CD4-positive, alpha-beta T cell treated with Interferon gamma for 1 hour (primary cell): ENCODE measurements at regions not wholly inside any gene's neighbourhood (a gene's known extent, or its start where the extent isn't known, plus 50 kb on each side); places are given as distances from the start of the nearest gene placed in this dataset.

Experiments
- DNase-seq: peaks from one replicate; pipeline ENCODE4 v3.0.0-alpha.2; 2020

GRCh38 chr11:116596346-116597260 lies 176.2 kb downstream of the BUD13 start:
- DNase-seq: no peak

GRCh38 chr11:116595305-116595880 lies 177.4 kb downstream of the BUD13 start:
- DNase-seq: no peak

GRCh38 chr11:116590844-116591570 lies 181.8 kb downstream of the BUD13 start:
- no peak for DNase-seq

- no peak for DNase-seq
Measured at GRCh38 chr11:116589402-116589801, 183.4 kb downstream of the BUD13 start.

GRCh38 chr11:116586392-116586791 lies 186.4 kb downstream of the BUD13 start:
- DNase-seq: no peak

GRCh38 chr11:116582571-116582970 lies 190.2 kb downstream of the BUD13 start:
- no peak for DNase-seq

- DNase-seq: no peak
Measured at GRCh38 chr11:116581349-116581748, 191.4 kb downstream of the BUD13 start.

- no peak for DNase-seq
Measured at GRCh38 chr11:116580799-116581198, 192.0 kb downstream of the BUD13 start.

GRCh38 chr11:116579857-116580727 lies 192.7 kb downstream of the BUD13 start:
- DNase-seq: no peak

GRCh38 chr11:116579031-116579653 lies 193.6 kb downstream of the BUD13 start:
- no peak for DNase-seq

GRCh38 chr11:116577956-116578355 lies 194.8 kb downstream of the BUD13 start:
- DNase-seq: no peak

GRCh38 chr11:116577273-116577672 lies 195.5 kb downstream of the BUD13 start:
- DNase-seq: no peak

GRCh38 chr11:116576526-116576925 lies 196.3 kb downstream of the BUD13 start:
- no peak for DNase-seq

GRCh38 chr11:116567721-116568242 lies 205.0 kb downstream of the BUD13 start:
- DNase-seq: no peak

- no peak for DNase-seq
Measured at GRCh38 chr11:116563712-116564047, 209.1 kb downstream of the BUD13 start.

GRCh38 chr11:116563028-116563711 lies 209.6 kb downstream of the BUD13 start:
- DNase-seq: no peak

GRCh38 chr11:116560589-116560988 lies 212.2 kb downstream of the BUD13 start:
- no peak for DNase-seq

- no peak for DNase-seq
Measured at GRCh38 chr11:116558504-116559211, 214.1 kb downstream of the BUD13 start.

GRCh38 chr11:116557282-116557681 lies 215.5 kb downstream of the BUD13 start:
- DNase-seq: no peak

- DNase-seq: no peak
Measured at GRCh38 chr11:116556483-116556882, 216.3 kb downstream of the BUD13 start.

GRCh38 chr11:116553482-116553881 lies 219.3 kb downstream of the BUD13 start:
- no peak for DNase-seq
